ENCODE measurements at regions not wholly inside any gene's neighbourhood (a gene's known extent, or its start where the extent isn't known, plus 50 kb on each side); places are given as distances from the start of the nearest gene placed in this dataset.

DNA sequence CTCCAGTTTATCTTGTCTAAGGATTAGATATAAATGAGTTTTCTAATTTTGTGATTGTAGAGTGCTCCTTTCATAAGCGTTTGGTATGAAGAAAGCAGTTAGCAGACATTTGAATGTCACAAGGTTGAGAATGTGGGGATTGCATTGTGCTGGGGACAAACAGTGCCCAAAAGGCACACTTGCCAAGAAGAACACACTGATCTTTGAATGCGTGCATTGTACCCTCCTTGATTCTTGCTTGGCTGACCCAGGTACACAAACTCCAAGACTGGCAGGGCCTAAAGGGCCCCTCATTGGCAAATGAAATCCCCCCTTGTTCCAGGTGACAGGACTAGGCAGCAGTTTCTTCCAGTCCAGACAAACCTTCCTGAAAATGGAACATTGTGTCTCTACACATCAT lies 96.9 kb upstream of the LIFR start:
- no peak for DNase-seq
- Mint-ChIP-seq H3K4me1 (ENCODE audit: low read depth) (peaks cover 16% of the 10 kb centered on the region), H3K36me3 (ENCODE audit: low read depth) (no peaks in the 10 kb centered on the region), H3K27me3 (ENCODE audit: insufficient read depth) (peaks cover 16% of the 10 kb centered on the region; the same call in 1 of the 2 replicates), H3K9me3 (no peaks in the 10 kb centered on the region), H3K4me3 (no peak overlapping the region), H3K27ac (no peak overlapping the region)
- TF ChIP-seq, protein P1, sequence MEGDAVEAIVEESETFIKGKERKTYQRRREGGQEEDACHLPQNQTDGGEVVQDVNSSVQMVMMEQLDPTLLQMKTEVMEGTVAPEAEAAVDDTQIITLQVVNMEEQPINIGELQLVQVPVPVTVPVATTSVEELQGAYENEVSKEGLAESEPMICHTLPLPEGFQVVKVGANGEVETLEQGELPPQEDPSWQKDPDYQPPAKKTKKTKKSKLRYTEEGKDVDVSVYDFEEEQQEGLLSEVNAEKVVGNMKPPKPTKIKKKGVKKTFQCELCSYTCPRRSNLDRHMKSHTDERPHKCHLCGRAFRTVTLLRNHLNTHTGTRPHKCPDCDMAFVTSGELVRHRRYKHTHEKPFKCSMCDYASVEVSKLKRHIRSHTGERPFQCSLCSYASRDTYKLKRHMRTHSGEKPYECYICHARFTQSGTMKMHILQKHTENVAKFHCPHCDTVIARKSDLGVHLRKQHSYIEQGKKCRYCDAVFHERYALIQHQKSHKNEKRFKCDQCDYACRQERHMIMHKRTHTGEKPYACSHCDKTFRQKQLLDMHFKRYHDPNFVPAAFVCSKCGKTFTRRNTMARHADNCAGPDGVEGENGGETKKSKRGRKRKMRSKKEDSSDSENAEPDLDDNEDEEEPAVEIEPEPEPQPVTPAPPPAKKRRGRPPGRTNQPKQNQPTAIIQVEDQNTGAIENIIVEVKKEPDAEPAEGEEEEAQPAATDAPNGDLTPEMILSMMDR (IDR thresholded peaks at IDR 0.05), result no peak

DNA sequence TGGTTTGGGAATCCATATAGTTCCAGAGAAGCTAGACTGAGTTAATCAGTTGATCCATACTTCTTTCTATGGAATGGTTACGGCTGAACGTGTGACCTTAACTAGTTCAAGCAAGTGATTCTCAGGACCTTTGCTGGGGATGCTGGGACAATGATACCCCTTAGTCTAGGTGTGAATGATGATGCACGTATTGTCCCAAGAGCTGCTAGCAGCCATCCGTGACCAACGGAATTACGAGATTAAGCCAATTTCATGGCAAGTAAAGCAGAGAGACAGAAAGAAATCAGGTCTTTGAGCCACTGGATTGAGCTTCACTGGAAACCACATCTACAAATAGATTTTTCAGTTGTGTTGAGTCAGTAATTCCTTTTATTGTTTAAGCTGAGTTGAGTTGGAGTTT lies 99.2 kb upstream of the LIFR start:
- Mint-ChIP-seq H3K9me3 (no peaks in the 10 kb centered on the region), H3K36me3 (ENCODE audit: low read depth) (no peaks in the 10 kb centered on the region), H3K4me1 (ENCODE audit: low read depth) (peaks cover 9% of the 10 kb centered on the region), H3K27me3 (ENCODE audit: insufficient read depth) (peaks cover 17% of the 10 kb centered on the region), H3K4me3 (no peak overlapping the region), H3K27ac (no peak overlapping the region)
- TF ChIP-seq, protein P1 (IDR thresholded peaks at IDR 0.05), result no peak
- no peak for DNase-seq

DNA sequence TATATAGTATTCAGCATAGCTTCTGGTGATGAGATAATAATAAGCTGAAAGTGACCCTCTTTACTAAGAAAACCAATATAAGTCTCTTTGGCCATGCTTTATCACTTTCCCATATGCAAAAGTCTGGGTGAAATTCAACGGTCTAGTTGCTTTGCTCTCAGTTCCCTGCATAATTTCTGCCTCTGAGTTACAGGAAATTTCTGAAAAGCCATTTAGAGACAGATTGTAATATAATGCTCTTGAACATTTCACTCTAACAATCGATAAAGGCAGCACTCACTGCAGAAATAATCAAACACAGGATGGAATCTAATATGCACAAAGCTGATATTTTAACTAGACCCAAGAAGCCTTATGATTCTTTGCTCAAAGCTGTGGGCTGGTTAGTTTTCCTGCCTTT lies 100.1 kb upstream of the LIFR start:
- H3K9me3 Mint-ChIP-seq, result no peaks in the 10 kb centered on the region
- peaks cover under 1% of the 10 kb centered on the region; the same call in 1 of the 2 replicates for H3K4me1 Mint-ChIP-seq (ENCODE audit: low read depth)
- H3K4me3 Mint-ChIP-seq, result no peak overlapping the region
- H3K36me3 Mint-ChIP-seq (ENCODE audit: low read depth), result no peaks in the 10 kb centered on the region
- H3K27ac Mint-ChIP-seq, result no peak overlapping the region
- peaks cover 17% of the 10 kb centered on the region for H3K27me3 Mint-ChIP-seq (ENCODE audit: insufficient read depth)
- TF ChIP-seq, protein P1 (IDR thresholded peaks at IDR 0.05), result no peak
- no peak for DNase-seq

DNA sequence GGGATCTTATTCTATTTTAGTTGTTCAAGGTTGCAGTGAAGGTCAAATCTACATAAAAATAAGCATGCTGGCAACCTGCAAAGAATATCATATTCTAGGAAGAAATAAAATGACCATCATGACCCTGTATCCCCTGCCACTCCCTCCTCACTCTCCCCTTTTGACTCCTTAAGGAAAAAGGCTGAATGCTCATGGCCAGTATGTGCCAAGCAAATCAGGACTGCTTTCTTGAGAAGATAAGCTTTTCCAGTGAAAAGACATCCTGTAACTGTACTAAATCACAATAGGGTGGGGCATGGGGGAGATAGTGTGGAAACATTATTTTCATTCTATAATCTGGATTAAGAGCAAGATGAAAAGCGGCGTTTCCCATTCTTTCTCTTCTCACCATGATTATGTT lies 100.6 kb upstream of the LIFR start:
- Mint-ChIP-seq H3K36me3 (ENCODE audit: low read depth) (no peaks in the 10 kb centered on the region), H3K27ac (no peak overlapping the region), H3K9me3 (no peaks in the 10 kb centered on the region), H3K4me1 (ENCODE audit: low read depth) (no peaks in the 10 kb centered on the region), H3K4me3 (no peak overlapping the region), H3K27me3 (ENCODE audit: insufficient read depth) (peaks cover 17% of the 10 kb centered on the region)
- DNase-seq, result no peak
- TF ChIP-seq, protein P1 (IDR thresholded peaks at IDR 0.05), result no peak

DNA sequence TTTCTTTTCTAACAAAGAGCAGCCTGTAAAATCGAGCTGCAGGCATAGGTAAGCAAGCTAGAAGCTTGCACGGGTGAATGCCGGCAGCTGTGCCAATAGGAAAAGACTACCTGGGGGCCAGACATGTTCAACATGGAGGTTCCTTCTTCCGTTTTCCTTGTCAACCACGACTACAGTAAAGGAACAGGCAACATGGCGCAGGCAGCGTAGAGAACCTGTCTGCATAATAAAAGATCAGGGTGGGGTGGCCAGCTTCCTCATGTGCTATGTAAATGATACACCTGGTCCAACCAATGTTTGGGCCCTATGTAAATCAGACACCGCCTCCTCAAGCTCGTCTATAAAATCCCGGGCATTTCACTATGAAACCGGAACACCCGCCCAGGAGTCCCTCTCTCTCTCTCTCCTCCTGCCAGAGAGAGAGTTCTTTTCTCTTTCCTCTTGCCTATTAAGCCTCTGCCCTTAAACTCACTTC lies 103.8 kb upstream of the LIFR start:
- H3K36me3 Mint-ChIP-seq (ENCODE audit: low read depth), result no peaks in the 10 kb centered on the region
- H3K27me3 Mint-ChIP-seq (ENCODE audit: insufficient read depth), result peaks cover 21% of the 10 kb centered on the region
- no peak for DNase-seq
- H3K9me3 Mint-ChIP-seq, result no peaks in the 10 kb centered on the region
- no peak overlapping the region for H3K27ac Mint-ChIP-seq
- no peaks in the 10 kb centered on the region for H3K4me1 Mint-ChIP-seq (ENCODE audit: low read depth)
- no peak overlapping the region for H3K4me3 Mint-ChIP-seq
- TF ChIP-seq, protein P1 (IDR thresholded peaks at IDR 0.05), result no peak

DNA sequence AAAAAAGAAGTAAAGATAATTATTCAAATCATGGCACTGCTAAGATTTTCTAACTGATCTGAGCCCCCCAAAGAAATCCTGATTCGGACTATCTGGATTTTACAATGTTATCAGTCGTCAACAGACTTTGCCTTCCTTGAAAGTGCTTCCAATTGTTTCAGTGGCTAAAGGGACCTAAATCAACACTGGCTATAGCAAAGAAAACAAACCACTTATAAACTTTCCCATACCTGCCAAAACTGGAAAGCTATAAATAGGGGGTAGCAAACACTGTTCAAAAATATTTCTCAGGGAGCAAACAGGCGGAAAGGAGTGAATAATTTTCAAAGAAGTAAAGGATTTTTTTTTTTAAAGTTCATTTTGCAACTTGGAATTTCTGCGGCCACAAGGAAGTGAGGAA lies 105.6 kb upstream of the LIFR start:
- no peak for DNase-seq
- no peaks in the 10 kb centered on the region for H3K4me1 Mint-ChIP-seq (ENCODE audit: low read depth)
- H3K4me3 Mint-ChIP-seq, result no peak overlapping the region
- no peaks in the 10 kb centered on the region for H3K36me3 Mint-ChIP-seq (ENCODE audit: low read depth)
- H3K9me3 Mint-ChIP-seq, result no peaks in the 10 kb centered on the region
- H3K27ac Mint-ChIP-seq, result no peak overlapping the region
- TF ChIP-seq, protein P1 (IDR thresholded peaks at IDR 0.05), result no peak
- H3K27me3 Mint-ChIP-seq (ENCODE audit: insufficient read depth), result peaks cover 13% of the 10 kb centered on the region
